WI38 (cell line): ENCODE measurements at regions not wholly inside any gene's neighbourhood (a gene's known extent, or its start where the extent isn't known, plus 50 kb on each side); places are given as distances from the start of the nearest gene placed in this dataset.

Experiments used
- H3K4me3 ChIP-seq: 2 replicates; pipeline ENCODE4 v1.5.1; 2011; ENCODE audit warnings: low read depth, mild to moderate bottlenecking, control low read depth, low read length
- CTCF ChIP-seq: IDR thresholded peaks from 2 replicates; pipeline ENCODE4 v1.5.1; 2012; ENCODE audit warnings: low read depth, mild to moderate bottlenecking, control low read depth, low read length

GRCh38 chr5:97627272-97627671, 444.2 kb upstream of the RIOK2 start:
- H3K4me3 ChIP-seq: no peak overlapping the region
- no peak for TF ChIP-seq CTCF

- no peak for TF ChIP-seq CTCF
- no peak overlapping the region for H3K4me3 ChIP-seq
Observed at GRCh38 chr5:97628031-97628430, 445.0 kb upstream of the RIOK2 start.

GRCh38 chr5:97628807-97629206, 445.8 kb upstream of the RIOK2 start:
- no peak overlapping the region for H3K4me3 ChIP-seq
- TF ChIP-seq CTCF: no peak

- no peak for TF ChIP-seq CTCF
- H3K4me3 ChIP-seq: no peak overlapping the region
Observed at GRCh38 chr5:97629276-97629675, 446.2 kb upstream of the RIOK2 start.

- TF ChIP-seq CTCF: no peak
- H3K4me3 ChIP-seq: no peak overlapping the region
Observed at GRCh38 chr5:97635553-97635952, 452.5 kb upstream of the RIOK2 start.

- TF ChIP-seq CTCF: no peak
- H3K4me3 ChIP-seq: no peak overlapping the region
Observed at GRCh38 chr5:97636766-97637165, 453.7 kb upstream of the RIOK2 start.

- no peak for TF ChIP-seq CTCF
- H3K4me3 ChIP-seq: no peak overlapping the region
Observed at GRCh38 chr5:97641081-97641480, 458.0 kb upstream of the RIOK2 start.
